Heart right ventricle (tissue), 16 donors: ENCODE measurements at regions not wholly inside any gene's neighbourhood (a gene's known extent, or its start where the extent isn't known, plus 50 kb on each side); places are given as distances from the start of the nearest gene placed in this dataset.

Source experiments
- ATAC-seq, 8 donors: fragments of 200-7000 bp; cut with Tn5 transposase; one replicate each; pipeline ENCODE4 v1.9.1; 2020; ENCODE audit warnings: mild to moderate bottlenecking in 8 of 8, moderate library complexity in 8 of 8, moderate number of reproducible peaks in 1 of 8
- DNase-seq, 2 donors: peaks; one replicate each; pipeline ENCODE4 v3.0.0-alpha.2; 2020
- H3K27ac ChIP-seq, 10 donors: fragments of 200-600 bp; sonication (generic) in 2 of 10; one replicate each; pipeline versions ENCODE4 v1.5.0 to v1.8.0; 2020 to 2022; ENCODE audit warnings: mild to moderate bottlenecking in 3 of 10
- H3K27me3 ChIP-seq, 7 donors: fragments of 200-600 bp; one replicate each; pipeline ENCODE4 v1.8.0; 2021 to 2022; ENCODE audit warnings: mild to moderate bottlenecking in 2 of 7
- H3K36me3 ChIP-seq, 9 donors: fragments of 200-600 bp; sonication (generic) in 1 of 9; one replicate each; pipeline versions ENCODE4 v1.5.0 to v1.8.0; 2020 to 2022; ENCODE audit warnings: mild to moderate bottlenecking in 2 of 9
- H3K4me1 ChIP-seq, 9 donors: fragments of 200-600 bp; sonication (generic) in 1 of 9; one replicate each; pipeline versions ENCODE4 v1.5.0 to v1.8.0; 2020 to 2022; ENCODE audit warnings: mild to moderate bottlenecking in 4 of 9
- H3K4me3 ChIP-seq, 10 donors: fragments of 200-600 bp; sonication (generic) in 2 of 10; one replicate each; pipeline versions ENCODE4 v1.5.0 to v1.8.0; 2020 to 2022; ENCODE audit warnings: mild to moderate bottlenecking in 7 of 10, moderate library complexity in 2 of 10
- H3K9me3 ChIP-seq, 11 donors: fragments of 200-600 bp in 10 of 11; sonication (generic) in 2 of 11; one replicate each; pipeline versions ENCODE4 v1.5.0 to v1.8.0; 2013 to 2022; ENCODE audit warnings: mild to moderate bottlenecking in 2 of 11, control low read depth in 1 of 11, moderate library complexity in 1 of 11
- CTCF ChIP-seq, 9 donors: fragments of 200-600 bp; sonication (generic) in 2 of 9; IDR thresholded peaks; one replicate each; pipeline versions ENCODE4 v1.5.0 to v1.8.0; 2021 to 2022; ENCODE audit warnings: antibody characterized with exemption in 9 of 9, mild to moderate bottlenecking in 5 of 9, moderate library complexity in 1 of 9
- WGBS, 2 donors: extraction: QIAGEN DNeasy Blood & Tissue Kit; methylation state at CpG; one replicate each; pipeline ENCODE4 v1.1.7; 2013; ENCODE audit warnings: inconsistent platforms in 1 of 2; 5-methylcytosine and 5-hydroxymethylcytosine counted together
- intact Hi-C, 10 donors: fragments of 100-400 bp; cut with DNase I; formaldehyde crosslinking; loops; one replicate each; pipeline versions ENCODE4 v1.11.1 to v1.14.2; 2022
- donor health status: Arrhythmogenic right ventricular cardiomyopathy.
- donor health status: ischemic (EF 13 %, LVEDD 7.1; RV severe dilation, severe dysfunction).
- donor health status: healthy with polysubstance abuse.
- donor health status: DM: no; HTN: yes; CAD: no.
- donor health status: DM: no; HTN: no; CAD: no.
- donor health status: ischemic (EF 25% LVEDD 6.9; RV normal size, moderate dysfunction).
- donor health status: ischemic (EF 25% LVEDD 5.7; RV mildly dilated, moderate dysfunction).
- donor health status: healthy.
- donor health status: DM: yes; HTN: yes; CAD: no.
- donor health status: Ischemic cardiomyopathy.
- donor health status: ischemic (EF 35%, LVEDD 5.7; RV mildly dilated, moderate dysfunction).
- donor health status: nonischemic (EF 11% LVEDD 7.7; RV severe dilation, severe dysfunction).
- donor health status: DM: yes; HTN: yes; CAD: no.
- donor health status: PGD.
- donor health status: ischemic (EF 29% LVEDD 5.4; RV normal size, mild dysfunction).
- donor health status: nonischemic (EF 23%, LVEDD 6.1; RV moderate dilation, normal function).

- DNase-seq (no peak), ATAC-seq (no peak)
- no peaks in the 10 kb centered on the region for H3K36me3 ChIP-seq
- no peak for TF ChIP-seq CTCF (IDR thresholded peaks at IDR 0.05)
- no peak overlapping the region for H3K27ac ChIP-seq
- peaks cover 0 to 16% (median 0%) of the 10 kb centered on the region in 11 donors for H3K9me3 ChIP-seq
- H3K27me3 ChIP-seq = no peaks in the 10 kb centered on the region
- 92 to 97% methylated on average over 22 of the region's 22 CpGs for WGBS, 2 donors
- no peak overlapping the region for H3K4me3 ChIP-seq
- intact Hi-C loops = no loop called here
- no peaks in the 10 kb centered on the region for H3K4me1 ChIP-seq
Observed at GRCh38 chr1:194118086-194118485, 931.7 kb upstream of the B3GALT2 start.

- DNase-seq (no peak), ATAC-seq (no peak)
- intact Hi-C loops = no loop called here
- Histone ChIP-seq H3K4me1 (no peaks in the 10 kb centered on the region), H3K27me3 (no peaks in the 10 kb centered on the region), H3K36me3 (no peaks in the 10 kb centered on the region), H3K27ac (no peak overlapping the region), H3K9me3 (peaks cover 0 to 16% (median 0%) of the 10 kb centered on the region in 11 donors), H3K4me3 (no peak overlapping the region)
- 69 to 70% methylated on average over 8 of the region's 8 CpGs for WGBS, 2 donors
- no peak for TF ChIP-seq CTCF (IDR thresholded peaks at IDR 0.05)
Observed at GRCh38 chr1:194117582-194117981, 931.2 kb upstream of the B3GALT2 start.

GRCh38 chr1:194114288-194114687 lies 927.9 kb upstream of the B3GALT2 start:
- 57 to 72% methylated on average over 3 of the region's 3 CpGs for WGBS, 2 donors
- Histone ChIP-seq H3K36me3 (no peaks in the 10 kb centered on the region), H3K4me3 (no peak overlapping the region), H3K27me3 (no peaks in the 10 kb centered on the region), H3K9me3 (no peaks in the 10 kb centered on the region), H3K4me1 (no peaks in the 10 kb centered on the region), H3K27ac (no peak overlapping the region)
- TF ChIP-seq CTCF (IDR thresholded peaks at IDR 0.05) = no peak
- ATAC-seq (no peak), DNase-seq (no peak)
- intact Hi-C loops = no loop called here

- Histone ChIP-seq H3K27ac (no peak overlapping the region), H3K4me3 (no peak overlapping the region), H3K4me1 (no peaks in the 10 kb centered on the region), H3K27me3 (no peaks in the 10 kb centered on the region), H3K36me3 (no peaks in the 10 kb centered on the region), H3K9me3 (no peaks in the 10 kb centered on the region)
- ATAC-seq (no peak), DNase-seq (no peak)
- 75 to 90% methylated on average over 2 of the region's 2 CpGs for whole genome bisulfite sequencing, 2 donors
- intact Hi-C loops = no loop called here
- TF ChIP-seq CTCF (IDR thresholded peaks at IDR 0.05) = no peak
Observed at GRCh38 chr1:194105381-194105780, 919.0 kb upstream of the B3GALT2 start.
